Fibroblast of skin of right quadriceps (primary cell): ENCODE measurements at regions not wholly inside any gene's neighbourhood (a gene's known extent, or its start where the extent isn't known, plus 50 kb on each side); places are given as distances from the start of the nearest gene placed in this dataset.
A peak's percentile ranks its signal among the peaks of the same experiment; 100 is the strongest.

ENCODE experiments used
- DNase-seq: peaks from one replicate; pipeline ENCODE4 v3.0.0-alpha.2; 2013

GRCh38 chr15:100737214-100737613 is 134.8 kb downstream of the ASB7 start:
- DNase-seq, result no peak

GRCh38 chr15:100738614-100739013 is 136.2 kb downstream of the ASB7 start:
- no peak for DNase-seq

DNA sequence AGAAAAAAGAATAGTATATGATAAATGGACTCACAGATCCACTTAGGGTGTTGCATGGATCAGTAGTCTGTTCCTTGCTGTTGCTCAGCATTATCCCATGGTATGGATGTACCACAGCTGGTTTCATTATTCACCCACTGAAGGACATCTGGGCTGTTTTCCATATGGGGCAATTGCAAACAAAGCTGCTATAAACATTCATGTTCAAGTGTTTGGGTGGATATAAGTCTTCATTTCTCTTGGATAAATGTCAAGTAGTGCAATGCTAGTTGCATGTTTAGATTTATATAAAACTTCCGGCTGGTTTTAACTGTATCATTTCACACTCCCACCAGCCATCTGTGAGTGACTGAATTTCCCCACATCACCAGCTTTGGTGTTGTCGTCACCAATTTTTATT is 137.7 kb downstream of the ASB7 start:
- DNase-seq, result peak; percentile 53

DNA sequence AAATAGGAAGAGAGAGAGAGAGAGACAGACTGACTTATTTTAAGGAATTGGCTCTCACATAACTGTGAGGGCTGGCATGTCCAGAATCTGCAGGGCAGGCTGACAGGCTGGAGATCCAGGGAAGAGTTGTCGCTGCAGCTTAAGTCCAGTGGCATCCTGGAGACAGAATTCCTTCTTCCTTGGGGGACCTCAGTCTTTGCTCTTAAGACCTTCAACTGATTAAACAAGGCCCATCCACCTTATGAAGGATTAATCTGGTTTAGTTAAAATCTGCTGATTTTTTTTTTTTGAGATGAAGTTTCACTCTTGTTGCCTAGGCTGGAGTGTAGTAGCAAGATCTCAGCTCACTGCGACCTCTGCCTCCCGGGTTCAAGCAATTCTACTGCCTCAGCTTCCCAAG is 128.0 kb upstream of the ALDH1A3 start:
- no peak for DNase-seq

- DNase-seq, result peak; percentile 72
These were observed 126.1 kb upstream of the ALDH1A3 start for GRCh38 chr15:100753503-100753902.

GRCh38 chr15:100757661-100758060 is 122.0 kb upstream of the ALDH1A3 start:
- DNase-seq, result no peak

- DNase-seq, result no peak
These were observed 121.1 kb upstream of the ALDH1A3 start for GRCh38 chr15:100758555-100758954.

- peak; percentile 88 for DNase-seq
These were observed 120.5 kb upstream of the ALDH1A3 start for GRCh38 chr15:100759106-100759505.

DNA sequence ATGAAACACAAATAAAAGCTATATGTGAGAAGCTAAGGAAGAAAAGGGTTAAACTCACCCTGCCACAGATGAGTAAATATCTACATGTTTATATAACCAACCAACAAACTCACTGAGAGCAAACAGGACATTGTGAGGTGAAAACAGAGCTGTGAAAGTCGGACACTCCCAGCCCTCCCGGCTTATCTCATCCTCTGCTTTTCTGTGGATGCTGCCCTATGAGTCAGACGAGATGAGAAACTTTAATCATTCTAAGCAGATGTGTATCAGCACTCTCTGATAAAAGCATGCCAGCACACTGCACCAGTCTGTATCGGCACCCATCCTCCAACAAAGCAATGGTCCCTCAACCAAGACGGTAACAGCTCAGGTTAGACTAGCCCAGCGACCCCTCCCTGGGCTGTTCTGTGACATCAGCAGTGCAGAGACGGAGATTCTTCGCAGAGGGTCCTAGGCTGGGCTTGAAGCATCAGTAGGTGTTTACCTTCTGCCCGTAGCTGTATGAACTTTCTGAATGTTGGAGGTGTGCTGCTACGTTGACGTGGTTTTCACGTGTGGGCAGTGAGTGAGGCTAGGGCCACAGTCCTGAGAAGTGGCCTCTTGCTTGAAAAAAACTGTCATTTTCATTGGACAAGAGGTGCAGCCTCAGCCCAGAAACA is 119.8 kb upstream of the ALDH1A3 start:
- peak; percentile 74 for DNase-seq

DNA sequence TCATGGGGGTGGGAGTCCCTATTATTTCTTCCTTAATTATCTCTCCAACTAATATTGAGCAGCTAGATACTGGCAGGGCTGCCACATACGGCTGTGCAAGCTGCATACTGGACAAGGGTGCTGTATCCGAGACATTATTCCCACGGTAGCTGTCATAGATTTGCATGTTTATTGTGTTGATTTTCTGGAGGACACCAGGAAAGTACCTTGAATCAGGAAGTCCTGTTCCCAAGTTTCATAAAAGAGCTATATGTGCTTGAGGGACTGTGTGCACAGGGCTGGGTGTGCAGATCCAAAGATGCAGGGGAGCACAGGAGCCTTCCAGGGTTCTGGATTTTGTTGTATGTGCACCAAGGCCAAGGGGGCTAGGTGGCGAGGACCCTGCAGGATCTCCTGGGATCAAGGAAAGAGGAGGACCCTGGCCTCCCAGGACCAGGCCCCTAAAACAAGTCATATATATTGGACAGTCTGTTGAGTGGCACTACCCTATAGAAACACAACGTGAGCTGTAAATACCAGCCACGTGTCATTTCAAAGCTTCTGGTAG is 119.2 kb upstream of the ALDH1A3 start:
- no peak for DNase-seq

- DNase-seq, result no peak
These were observed 118.2 kb upstream of the ALDH1A3 start for GRCh38 chr15:100761290-100761935.

- no peak for DNase-seq
These were observed 117.3 kb upstream of the ALDH1A3 start for GRCh38 chr15:100762289-100762688.

- peak; percentile 41 for DNase-seq
These were observed 116.5 kb upstream of the ALDH1A3 start for GRCh38 chr15:100762913-100763834.

- no peak for DNase-seq
These were observed 115.5 kb upstream of the ALDH1A3 start for GRCh38 chr15:100763835-100764750.

GRCh38 chr15:100764778-100765466 is 114.7 kb upstream of the ALDH1A3 start:
- DNase-seq, result peak; percentile 93

GRCh38 chr15:100765467-100766241 is 114.0 kb upstream of the ALDH1A3 start:
- DNase-seq, result no peak

- peak; percentile 85 for DNase-seq
These were observed 113.2 kb upstream of the ALDH1A3 start for GRCh38 chr15:100766243-100767000.

DNA sequence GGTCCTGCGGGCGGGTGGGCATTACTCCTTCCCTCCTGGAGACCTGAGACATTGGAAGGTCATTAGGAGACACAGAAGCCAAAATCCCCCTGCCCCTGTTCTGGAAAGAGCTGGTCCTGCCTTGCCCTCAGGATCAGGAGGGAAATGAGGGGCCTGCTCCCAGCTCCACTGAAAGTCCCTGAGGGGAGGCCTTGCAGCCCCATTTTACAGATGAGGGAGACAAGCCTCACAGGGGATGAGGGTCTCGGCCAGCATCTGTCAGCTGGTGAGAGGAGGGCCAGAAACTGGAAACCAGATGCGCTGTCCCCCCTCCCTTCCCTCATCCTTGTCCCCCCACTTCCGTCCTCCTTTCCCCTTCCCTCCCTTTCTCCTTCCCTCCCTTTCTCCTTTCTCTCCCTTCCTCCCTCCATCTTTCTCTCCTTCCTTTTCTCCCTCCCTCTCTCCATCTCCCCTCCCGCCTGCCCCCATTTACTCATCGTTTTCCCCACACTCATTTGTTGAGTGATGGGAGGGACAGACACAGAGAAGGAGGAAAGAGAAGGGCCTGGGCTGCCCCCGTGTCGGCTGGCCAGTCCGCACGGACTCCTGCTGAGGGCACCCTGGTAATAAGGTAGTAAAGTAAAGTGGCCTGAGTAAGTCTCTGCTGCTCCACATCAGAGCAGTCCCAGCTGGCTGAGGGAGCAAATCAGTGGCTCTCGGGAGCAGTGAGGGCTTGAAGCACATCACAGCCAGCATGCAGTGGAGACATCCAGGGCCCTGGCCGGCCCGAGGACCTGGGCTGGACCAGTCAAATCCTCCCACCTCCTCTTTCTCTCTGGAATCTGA is 112.4 kb upstream of the ALDH1A3 start:
- no peak for DNase-seq

GRCh38 chr15:100768501-100768931 is 111.1 kb upstream of the ALDH1A3 start:
- DNase-seq, result no peak
